Glomerular endothelial cell (primary cell): ENCODE measurements at regions not wholly inside any gene's neighbourhood (a gene's known extent, or its start where the extent isn't known, plus 50 kb on each side); places are given as distances from the start of the nearest gene placed in this dataset.

Experiments
- DNase-seq: peaks from one replicate; pipeline ENCODE4 v3.0.0-alpha.2; 2011; ENCODE audit warnings: low read depth, low spot score; ENCODE audit errors: extremely low read depth

DNA sequence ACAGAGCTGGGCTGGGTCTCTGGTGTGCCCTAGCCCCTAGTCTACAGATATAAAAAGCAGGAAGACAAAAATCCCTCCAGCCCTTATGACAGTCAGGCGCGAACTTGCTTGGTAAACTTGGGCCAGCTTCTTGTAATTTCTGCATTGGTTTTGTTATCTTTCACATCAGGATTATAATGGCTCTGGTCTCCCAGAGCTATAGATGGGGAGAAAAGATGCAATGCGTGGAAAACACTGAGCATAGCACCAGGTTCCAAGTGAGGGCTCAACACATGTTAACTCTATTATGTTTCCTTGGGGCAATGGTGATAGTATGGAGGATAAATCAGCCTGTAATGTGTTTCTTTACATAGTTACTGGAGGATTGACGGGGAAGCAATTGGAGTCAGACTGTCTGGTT lies 246.8 kb upstream of the KCNG1 start:
- no peak for DNase-seq

DNA sequence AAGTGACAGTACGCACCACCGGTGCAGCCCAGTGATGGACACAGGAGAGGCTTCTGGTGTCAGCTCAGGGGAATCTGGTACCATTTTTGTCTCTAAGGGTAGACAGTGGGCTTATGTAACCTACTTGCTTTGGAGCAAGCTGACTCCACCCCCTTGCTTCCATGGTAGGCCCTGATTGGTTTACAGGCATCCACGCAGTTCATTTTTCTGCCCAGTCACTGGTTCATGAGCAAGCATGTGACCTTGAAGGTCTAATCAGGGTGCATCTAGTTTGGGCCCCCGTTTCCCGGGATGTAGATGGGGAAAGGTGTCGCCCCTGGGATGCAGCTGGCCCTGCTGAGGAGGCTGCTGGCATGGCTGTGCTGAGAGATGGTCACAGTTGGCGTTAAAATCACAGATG lies 244.8 kb upstream of the KCNG1 start:
- no peak for DNase-seq

DNA sequence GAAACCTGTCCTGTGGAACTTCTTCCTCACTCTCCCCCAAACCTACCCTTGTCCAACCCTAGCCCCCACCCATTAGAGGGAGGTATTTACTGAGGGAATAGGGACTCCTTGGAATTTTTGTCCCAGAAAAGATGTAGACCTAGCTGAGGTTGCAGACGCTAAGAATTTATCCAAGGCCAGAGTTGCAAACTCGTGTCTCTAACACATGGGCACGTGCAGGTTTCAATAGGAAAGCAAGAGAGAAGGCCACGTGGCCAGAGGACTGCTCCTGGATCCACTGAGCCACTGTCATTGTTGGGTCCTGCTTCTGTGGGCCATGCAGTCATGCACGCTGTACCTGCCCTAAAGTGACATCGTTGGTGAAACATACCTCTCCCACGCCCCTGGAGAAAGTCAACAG lies 243.4 kb upstream of the KCNG1 start:
- no peak for DNase-seq

DNA sequence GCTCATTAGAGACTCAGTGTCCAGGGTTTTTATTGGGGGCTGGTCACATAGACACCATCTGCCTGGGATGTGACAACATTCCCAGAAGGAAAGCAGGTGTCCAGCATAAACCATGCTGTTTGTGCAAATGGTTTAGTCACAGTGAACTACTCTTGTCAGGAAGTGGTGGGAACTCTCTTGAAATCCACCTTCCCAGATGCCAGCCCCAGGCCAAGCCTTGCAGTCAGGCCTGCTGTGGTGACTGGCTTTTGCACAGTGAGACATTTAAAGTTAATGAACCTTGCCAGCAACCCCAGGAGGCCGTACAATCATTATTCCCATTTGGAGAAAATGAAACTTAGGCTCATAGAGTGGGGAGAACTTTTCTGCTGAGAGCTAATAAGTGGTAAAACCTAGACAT lies 242.5 kb upstream of the KCNG1 start:
- no peak for DNase-seq

DNA sequence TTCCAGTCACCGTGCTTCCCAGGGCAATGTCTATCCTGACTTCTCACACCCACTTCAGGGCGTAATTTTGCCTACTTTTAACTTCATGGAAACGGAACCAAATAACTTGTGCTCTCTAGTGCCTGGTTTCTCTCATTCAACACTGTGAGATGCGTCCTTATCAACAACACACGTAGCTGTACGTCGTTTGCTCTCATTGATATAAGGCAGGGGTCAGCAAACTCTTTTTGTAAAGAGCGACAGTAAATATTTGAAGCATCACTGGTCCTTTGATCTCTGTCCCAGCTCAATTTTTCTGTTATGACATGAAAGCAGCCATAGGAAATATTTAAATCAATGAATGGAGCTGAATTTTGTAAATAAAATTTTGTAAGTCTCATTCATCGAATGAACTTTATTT lies 239.3 kb upstream of the KCNG1 start:
- DNase-seq: no peak

DNA sequence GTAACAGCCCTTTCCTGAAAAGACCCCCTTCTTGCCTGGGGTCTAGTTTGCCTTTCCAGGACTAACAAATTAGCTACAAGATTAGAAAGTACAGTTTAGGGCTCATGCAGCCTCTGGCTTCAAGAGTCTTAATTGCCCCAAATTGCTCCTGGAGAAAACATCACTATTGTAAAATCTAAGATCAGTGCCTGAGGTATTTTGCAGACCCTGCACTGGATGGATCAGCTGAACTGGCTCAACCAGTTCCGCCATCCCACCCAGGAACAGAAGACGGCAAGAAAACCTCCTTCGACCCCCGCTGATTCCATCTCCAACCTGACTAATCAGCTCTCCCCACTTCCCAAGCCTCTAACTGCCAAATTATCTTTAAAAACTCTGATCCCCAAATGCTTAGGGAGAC lies 236.5 kb upstream of the KCNG1 start:
- no peak for DNase-seq

DNA sequence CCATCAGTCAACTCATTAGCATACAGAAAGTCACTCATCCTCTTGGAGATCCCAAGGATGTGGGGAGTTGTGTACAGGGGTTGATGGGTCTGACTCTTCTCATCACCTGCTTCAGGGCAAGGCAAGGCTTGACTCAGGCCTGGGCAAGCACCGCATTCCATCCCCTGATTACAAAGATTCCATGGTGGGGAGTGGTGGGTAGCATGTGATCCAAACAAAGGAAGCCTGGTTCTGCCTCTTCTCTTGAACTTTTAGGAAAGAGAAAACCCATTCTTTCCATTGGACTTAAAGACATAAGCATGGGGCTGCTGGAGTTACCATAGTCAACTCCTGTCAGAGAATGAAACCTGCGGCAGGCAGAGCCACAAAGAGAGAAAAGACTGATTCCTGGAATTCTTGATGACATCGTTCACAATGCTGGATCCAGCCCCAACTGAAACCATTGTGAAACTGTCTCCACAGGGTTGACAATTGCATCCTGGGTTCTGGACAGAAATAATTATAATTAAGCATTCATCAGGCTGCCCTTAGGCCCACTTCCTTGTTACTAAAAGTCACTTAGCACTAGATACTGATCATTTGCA lies 235.8 kb upstream of the KCNG1 start:
- no peak for DNase-seq

DNA sequence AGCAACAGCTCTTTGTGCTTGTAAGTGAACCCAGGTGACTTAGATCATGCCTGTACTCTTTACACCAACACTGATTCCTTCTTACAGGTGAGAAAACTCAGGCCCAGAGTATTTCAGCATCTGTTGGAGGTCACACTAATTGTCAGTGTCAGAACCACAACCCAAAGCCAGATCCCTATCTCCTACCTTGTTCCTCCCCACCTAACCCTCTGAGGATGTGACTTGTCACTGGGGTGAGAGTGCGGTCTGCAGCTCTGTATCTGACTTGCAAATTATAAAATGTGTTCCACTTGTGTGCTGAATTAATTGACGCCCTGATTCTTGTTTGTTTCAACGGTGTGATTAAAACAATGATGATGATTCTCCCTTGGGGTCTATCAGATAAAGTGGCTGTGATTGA lies 232.5 kb upstream of the KCNG1 start:
- no peak for DNase-seq

DNA sequence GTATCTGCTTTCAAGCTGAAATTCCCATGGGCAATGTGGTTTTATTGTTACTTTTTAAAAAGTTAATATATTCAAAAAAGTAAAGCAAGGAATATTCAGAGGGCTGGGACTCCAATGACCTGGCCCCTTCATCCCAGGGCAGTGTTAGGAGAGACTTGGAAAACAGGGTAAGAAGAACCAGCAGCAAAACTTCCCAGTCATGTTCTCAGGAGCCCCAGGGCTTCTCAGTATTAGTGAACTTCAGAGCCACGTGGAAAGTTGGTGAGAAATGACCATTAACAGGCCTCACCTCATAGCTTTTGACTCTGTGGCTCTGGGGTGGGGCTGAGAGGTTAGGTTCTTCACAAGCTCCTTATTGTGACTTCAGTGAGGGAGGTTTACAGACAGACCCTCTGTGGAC lies 230.4 kb upstream of the KCNG1 start:
- DNase-seq: no peak

DNA sequence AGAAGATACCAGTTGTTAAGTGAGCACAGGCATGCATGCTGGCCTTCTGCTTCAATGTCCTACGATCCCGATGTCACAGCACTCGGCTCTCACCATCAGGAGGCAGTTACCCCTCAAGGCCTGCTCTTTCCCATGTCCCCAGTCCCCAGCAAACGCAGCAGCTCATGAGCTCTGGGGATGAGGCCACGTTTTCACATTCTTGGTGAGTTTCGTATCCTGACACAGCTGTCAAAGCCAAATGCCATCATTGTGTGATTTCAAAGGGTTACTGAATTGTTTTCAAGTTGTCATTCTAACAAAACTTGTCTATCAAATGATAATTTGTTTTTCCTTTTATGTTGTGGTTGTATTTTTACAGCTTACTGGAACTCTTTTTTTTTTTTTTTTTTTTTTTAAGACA lies 226.9 kb upstream of the KCNG1 start:
- DNase-seq: no peak

DNA sequence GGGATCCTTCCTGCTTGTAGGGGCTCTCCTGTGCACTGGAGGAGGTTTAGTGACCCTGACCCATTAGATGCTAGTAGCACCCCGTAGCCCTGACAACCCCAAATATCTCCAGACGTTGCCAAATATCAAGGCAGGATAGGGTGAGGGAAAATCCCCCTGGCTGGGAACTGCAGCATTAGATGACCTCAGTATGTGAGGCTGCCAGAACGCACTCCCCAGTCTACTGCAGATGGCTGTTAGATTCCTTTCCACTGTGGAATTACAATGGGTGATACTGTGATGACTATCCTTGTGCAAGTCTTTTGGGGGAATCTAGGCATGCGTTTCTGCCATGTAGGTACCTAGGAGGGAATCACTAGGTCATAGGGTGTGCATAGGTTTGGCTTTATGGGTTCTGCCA lies 226.3 kb upstream of the KCNG1 start:
- no peak for DNase-seq

DNA sequence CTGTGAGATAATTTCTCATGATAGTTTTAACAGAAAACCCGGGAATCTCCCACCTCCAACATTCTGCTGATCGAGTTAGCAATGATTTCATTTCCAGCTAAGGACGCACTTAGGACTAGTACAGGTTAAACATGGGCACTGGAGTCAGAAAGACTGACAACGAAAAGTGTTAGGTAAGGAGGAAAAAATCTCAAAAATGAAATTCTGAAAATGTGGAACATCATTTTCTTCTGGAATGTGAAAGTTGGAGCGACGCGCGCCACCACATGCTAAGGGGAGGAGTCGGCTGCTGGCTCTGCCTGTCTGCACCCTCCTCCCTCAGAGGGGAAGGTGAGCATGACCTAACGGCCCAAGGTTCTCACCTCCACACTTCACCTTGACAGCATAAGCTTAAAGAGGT lies 221.6 kb upstream of the KCNG1 start:
- no peak for DNase-seq

DNA sequence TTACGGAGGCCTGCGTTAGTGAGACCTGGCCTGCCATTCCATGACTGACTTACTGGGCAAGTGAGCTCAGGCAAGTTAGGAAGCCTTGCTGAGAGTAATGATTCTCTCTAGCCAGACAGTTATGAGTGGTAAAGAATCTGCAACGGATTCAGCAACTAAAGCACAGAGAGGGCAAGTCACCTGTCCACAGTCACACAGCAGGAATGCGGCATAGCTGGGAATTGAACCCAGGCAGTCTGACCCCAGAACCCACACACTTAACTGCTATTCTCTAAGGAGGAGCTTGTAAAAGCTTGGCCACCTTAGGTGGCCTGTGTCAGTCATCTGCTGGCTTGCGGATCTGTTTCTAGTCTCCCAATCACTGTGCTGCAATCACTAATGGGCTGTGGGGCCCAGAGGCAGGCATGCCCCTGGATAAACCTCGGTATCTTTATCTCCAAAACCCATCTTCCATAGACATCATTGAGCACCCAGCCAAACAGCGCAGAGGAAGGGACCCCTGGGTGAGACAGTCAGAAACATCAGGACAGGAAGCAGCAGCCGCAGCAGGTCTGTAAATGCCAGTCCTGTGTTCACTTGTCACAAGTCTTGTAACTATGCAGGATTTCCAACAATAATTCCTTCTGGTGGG lies 215.9 kb upstream of the KCNG1 start:
- DNase-seq: no peak

DNA sequence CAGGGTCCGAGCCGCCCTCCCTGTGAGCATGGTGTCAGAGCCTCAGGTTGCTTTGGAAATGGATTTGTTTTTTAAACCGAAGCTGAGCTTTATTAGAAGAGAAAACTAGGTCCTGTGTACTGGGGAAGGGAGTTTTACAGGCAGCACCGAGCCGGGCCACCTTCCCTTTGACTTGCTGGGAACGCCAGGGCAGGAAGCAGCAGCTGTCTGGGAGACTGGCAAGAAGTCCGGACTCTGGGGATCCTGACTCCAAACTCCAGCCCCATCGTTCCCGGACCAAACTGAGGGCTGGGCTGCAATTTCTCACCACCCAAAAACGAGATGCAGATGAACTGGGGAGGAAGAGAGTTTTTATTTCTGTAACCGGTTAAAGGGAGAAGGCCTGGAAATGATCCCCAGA lies 214.9 kb upstream of the KCNG1 start:
- no peak for DNase-seq

DNA sequence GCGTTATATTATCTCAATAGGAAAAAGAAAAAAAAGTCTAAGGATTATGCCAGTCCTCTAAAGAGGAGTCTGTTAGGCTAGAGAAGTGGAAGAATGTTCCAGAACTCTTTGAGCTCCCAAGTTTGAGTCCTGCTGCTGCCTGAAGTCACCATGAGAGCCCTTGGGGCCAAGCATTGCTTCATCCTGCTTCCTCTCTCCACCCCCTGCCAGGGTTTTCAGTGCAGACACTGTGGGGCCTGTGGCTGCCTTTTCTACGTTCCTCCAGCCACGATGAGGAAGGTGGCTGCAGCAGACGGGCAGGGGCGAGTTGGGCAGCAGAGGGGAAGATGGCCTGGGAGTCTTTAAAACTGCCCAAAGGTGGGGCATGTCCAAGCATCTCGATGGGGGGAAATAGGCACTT lies 214.4 kb upstream of the KCNG1 start:
- no peak for DNase-seq

DNA sequence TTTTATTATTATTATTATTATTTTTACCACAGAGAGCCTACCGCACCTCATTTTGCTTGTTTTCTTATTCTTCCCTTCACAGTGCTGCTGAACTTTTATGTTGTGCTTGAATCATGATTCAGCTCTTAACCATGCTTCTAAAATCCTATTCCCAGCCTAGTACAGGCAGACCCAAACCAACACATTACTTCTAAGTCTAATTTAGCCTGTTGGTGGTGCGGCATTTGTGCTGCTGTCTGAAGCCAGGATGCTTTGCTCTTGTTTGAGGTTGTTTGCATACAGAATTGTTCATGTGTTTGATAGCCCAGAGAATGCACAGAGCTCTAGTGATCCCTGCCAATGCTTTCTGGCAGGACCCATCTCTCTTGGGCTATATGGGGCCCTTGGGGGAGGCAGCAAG lies 213.5 kb upstream of the KCNG1 start:
- no peak for DNase-seq

DNA sequence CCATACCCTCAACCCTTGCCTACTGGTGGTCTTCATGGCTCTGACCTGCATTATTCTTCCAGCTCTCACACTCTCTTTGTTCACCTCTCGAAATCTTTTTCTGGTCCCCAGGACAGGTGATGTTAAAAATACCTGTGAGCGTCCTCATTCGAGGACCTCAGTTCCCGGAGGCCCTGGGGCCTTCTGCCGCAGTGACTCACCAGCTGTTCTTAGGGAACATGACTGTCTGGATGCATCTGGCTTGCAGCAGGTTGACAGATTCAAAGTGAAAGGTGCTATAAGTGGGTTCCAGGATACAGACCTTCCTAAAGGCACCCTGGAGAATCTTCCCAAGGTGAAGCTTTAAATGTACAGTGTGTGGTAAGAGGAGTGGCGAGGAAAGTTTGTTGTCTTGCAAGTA lies 210.4 kb upstream of the KCNG1 start:
- DNase-seq: no peak

DNA sequence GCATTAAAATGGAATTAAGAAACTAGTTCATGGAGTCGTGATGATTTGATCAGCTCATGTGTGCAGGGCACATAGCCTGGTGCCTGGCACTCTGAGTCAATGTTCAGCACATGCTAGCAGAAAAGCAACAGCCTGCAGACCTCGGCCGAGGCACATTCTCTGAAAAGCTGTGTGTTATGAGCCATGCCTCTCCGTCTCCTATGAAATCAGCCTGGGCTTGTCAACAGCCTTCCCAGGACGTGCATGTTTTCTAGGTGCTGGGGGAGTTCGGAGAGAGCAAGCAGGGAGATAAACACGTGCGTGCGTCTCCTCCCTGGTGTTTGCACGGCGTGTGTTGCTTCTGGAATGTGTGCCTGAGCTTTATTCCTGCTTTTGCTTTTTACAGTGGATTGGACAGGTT lies 207.8 kb upstream of the KCNG1 start:
- DNase-seq: no peak

DNA sequence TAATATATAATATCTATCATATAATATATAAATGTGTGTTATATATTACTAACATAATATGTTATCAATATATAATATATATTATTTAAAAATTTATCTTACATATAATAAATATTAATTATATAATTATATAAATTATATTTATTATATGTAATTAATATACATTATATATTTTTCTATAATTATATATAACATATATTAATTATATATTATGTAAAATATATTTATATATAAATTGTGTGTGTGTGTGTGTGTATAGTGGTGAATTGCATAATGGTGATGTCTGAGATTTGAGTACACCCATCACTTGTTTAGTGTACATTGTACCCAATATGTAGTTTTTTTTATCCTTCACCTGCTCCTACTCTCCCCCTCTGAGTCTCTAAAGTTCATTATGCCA lies 205.9 kb upstream of the KCNG1 start:
- no peak for DNase-seq

DNA sequence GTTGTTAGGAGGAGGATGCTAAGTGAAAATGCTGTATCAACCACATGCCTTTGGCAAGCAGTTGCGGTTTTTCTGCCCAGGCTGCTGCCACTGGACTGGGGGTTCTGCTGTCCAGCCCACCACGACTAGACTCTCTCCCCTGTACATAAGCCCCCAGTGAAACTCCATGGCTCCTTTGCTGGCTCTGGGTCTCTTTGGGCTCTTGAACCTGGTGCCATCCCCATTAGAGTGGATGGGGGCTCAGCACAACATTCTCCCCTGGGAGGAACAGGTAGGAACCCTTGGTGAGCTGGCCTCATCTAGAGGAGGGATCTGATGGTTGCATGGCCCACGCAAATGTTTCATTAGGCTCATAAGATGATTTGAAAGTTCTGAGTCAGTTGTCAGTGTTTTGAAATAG lies 204.8 kb upstream of the KCNG1 start:
- no peak for DNase-seq

DNA sequence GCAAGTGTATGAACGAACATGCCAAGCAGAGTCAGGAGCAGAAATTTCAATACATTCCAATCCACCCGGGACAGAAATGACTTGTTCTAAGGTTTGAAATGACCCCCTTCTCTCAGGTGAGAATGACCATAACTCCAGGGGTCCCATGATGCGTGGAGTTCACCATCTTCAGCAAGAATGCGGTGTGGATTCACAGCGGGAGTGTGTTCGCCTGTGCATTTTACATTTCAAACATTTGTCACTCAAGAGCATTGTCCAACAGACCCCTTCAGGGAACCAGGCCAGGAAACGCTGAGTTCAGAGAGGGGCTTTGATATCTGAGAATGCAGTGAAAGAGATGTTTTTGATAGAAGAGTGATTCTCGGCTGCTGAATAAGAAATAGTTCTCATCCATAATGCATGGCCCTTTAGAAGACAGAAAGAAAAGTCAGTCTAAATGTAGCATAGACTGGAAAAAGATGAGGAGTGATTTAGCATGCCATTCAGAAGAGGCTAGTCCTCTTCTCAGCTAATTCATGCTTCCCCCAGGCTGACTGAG lies 200.3 kb upstream of the KCNG1 start:
- no peak for DNase-seq

DNA sequence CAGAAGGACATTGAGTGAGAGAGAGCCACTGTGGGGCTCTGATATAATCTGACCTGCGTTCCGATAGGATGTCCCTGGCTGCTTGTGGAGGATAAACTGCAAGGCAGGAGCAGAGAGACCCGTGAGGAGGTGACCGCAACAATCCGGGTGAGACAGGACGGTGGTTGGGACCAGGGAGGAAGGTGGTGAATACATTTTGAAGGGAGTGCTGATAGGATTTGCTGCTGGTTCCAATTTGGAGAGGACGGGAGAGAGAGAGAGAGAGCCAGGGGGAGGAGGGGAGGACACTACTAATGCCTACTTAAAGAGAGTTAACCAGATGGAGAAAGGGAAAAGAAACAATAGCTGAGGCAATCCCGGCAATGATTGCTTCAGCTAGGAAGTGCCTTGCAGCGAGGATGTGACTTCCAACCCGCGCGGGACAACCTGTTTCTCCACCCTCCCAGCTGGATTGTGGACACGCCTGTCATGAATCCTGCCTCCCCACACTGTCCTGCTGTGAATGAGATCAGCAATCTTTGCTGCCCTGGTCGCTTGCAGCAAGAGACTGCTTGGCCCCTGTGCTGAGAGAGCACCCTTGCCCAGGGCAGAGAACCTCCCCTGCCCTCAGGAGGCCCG lies 199.0 kb upstream of the KCNG1 start:
- DNase-seq: no peak

DNA sequence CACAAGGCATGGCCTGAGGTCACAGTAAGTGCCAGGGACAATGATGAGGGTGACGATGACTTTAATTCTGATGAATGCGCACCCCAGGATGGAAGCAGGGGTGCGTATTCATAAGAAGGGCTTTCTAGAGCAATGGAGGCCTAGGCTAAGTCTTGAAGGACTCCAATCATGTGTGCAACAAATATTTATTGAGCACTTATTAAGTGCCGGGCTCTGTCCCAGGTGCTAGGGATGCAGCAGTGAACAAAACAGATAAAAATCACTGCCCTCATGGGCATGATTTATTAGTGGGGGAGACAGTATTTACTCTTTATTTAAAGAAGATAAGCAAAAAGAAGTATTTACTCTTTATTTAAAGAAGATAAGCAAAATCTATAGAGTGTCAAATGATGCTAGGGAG lies 198.2 kb upstream of the KCNG1 start:
- DNase-seq: no peak
